ENCODE measurements at regions not wholly inside any gene's neighbourhood (a gene's known extent, or its start where the extent isn't known, plus 50 kb on each side); places are given as distances from the start of the nearest gene placed in this dataset.
A peak's percentile ranks its signal among the peaks of the same experiment; 100 is the strongest.

- Histone ChIP-seq H3K4me2 (no peak overlapping the region), H3K79me2 (no peaks in the 10 kb centered on the region), H3K4me1 (ENCODE audit: insufficient read depth) (no peaks in the 10 kb centered on the region), H3K27me3 (no peaks in the 10 kb centered on the region), H3K9me3 (ENCODE audit: low read depth) (no peaks in the 10 kb centered on the region), H3K27ac (no peak overlapping the region), H3K4me3 (no peak overlapping the region), H2AFZ (no peak overlapping the region), H3K36me3 (replicated peaks; ENCODE audit: insufficient read depth, low read depth) (no peaks in the 10 kb centered on the region), H4K20me1 (ENCODE audit: insufficient read depth, poor library complexity, severe bottlenecking) (no peaks in the 10 kb centered on the region), H3K9me2 (replicated peaks; ENCODE audit: insufficient read depth) (no peaks in the 10 kb centered on the region)
- 88% methylated on average over 1 of the region's 1 CpG for WGBS (ENCODE audit: low lambda C conversion rate, missing lambda C conversion rate)
- no peak for TF ChIP-seq EZH2 (IDR thresholded peaks at IDR 0.05; ENCODE audit: borderline replicate concordance)
- no peak for TF ChIP-seq EZH2phosphoT487 (IDR thresholded peaks at IDR 0.05; ENCODE audit: low read depth, severe bottlenecking, unreplicated experiment)
- no peak for TF ChIP-seq CTCF (IDR thresholded peaks at IDR 0.05; ENCODE audit: poor library complexity)
- DNase-seq (ENCODE audit: low spot score), result no peak
Observed at GRCh38 chr16:64148356-64148755, 973.5 kb downstream of the CDH11 start.

- no peak overlapping the region for H2AFZ ChIP-seq
Observed at GRCh38 chr16:64147941-64148340, 973.9 kb downstream of the CDH11 start.

GRCh38 chr16:64144617-64145016 lies 977.2 kb downstream of the CDH11 start:
- peak; percentile 10 for DNase-seq (ENCODE audit: low spot score)

More at GRCh38 chr16:64147941-64148340, 973.9 kb downstream of the CDH11 start:
- Histone ChIP-seq H3K4me1 (ENCODE audit: insufficient read depth) (no peaks in the 10 kb centered on the region), H3K27me3 (no peaks in the 10 kb centered on the region), H3K79me2 (no peaks in the 10 kb centered on the region), H3K9me3 (ENCODE audit: low read depth) (no peaks in the 10 kb centered on the region), H3K4me3 (no peak overlapping the region), H3K9me2 (replicated peaks; ENCODE audit: insufficient read depth) (no peaks in the 10 kb centered on the region), H3K4me2 (no peak overlapping the region), H4K20me1 (ENCODE audit: insufficient read depth, poor library complexity, severe bottlenecking) (no peaks in the 10 kb centered on the region), H3K27ac (no peak overlapping the region), H3K36me3 (replicated peaks; ENCODE audit: insufficient read depth, low read depth) (no peaks in the 10 kb centered on the region)
- no peak for TF ChIP-seq CTCF (IDR thresholded peaks at IDR 0.05; ENCODE audit: poor library complexity)
- TF ChIP-seq EZH2 (IDR thresholded peaks at IDR 0.05; ENCODE audit: borderline replicate concordance), result no peak
- TF ChIP-seq EZH2phosphoT487 (IDR thresholded peaks at IDR 0.05; ENCODE audit: low read depth, severe bottlenecking, unreplicated experiment), result no peak
- DNase-seq (ENCODE audit: low spot score), result no peak
- 90% methylated on average over 3 of the region's 3 CpGs for WGBS (ENCODE audit: low lambda C conversion rate, missing lambda C conversion rate)

More at GRCh38 chr16:64144617-64145016, 977.2 kb downstream of the CDH11 start:
- no peak overlapping the region for H2AFZ ChIP-seq
- WGBS (ENCODE audit: low lambda C conversion rate, missing lambda C conversion rate), result 31% methylated on average over 2 of the region's 2 CpGs
- H3K4me2 ChIP-seq, result peak overlapping the region; percentile 35
- TF ChIP-seq EZH2phosphoT487 (IDR thresholded peaks at IDR 0.05; ENCODE audit: low read depth, severe bottlenecking, unreplicated experiment) (no peak), EZH2 (IDR thresholded peaks at IDR 0.05; ENCODE audit: borderline replicate concordance) (no peak), CTCF (IDR thresholded peaks at IDR 0.05; ENCODE audit: poor library complexity) (no peak)
- H3K4me1 ChIP-seq (ENCODE audit: insufficient read depth), result no peaks in the 10 kb centered on the region
- no peaks in the 10 kb centered on the region for H3K79me2 ChIP-seq
- no peak overlapping the region for H3K4me3 ChIP-seq
- no peaks in the 10 kb centered on the region for H3K9me3 ChIP-seq (ENCODE audit: low read depth)
- H3K36me3 ChIP-seq (replicated peaks; ENCODE audit: insufficient read depth, low read depth), result no peaks in the 10 kb centered on the region
- no peak overlapping the region for H3K27ac ChIP-seq
- H3K9me2 ChIP-seq (replicated peaks; ENCODE audit: insufficient read depth), result no peaks in the 10 kb centered on the region
- H4K20me1 ChIP-seq (ENCODE audit: insufficient read depth, poor library complexity, severe bottlenecking), result no peaks in the 10 kb centered on the region
- H3K27me3 ChIP-seq, result no peaks in the 10 kb centered on the region
